ENCODE measurements at regions not wholly inside any gene's neighbourhood (a gene's known extent, or its start where the extent isn't known, plus 50 kb on each side); places are given as distances from the start of the nearest gene placed in this dataset.

- TF ChIP-seq YY1 (IDR thresholded peaks at IDR 0.05; ENCODE audit: insufficient read depth, insufficient read length), result no peak
- TF ChIP-seq ZNF274 (IDR thresholded peaks at IDR 0.05; ENCODE audit: low read depth, low read length), result no peak
- no peak for TF ChIP-seq SUZ12 (IDR thresholded peaks at IDR 0.05; ENCODE audit: extremely low read depth, insufficient read depth, insufficient read length)
These were observed 205.1 kb upstream of the EMCN start for GRCh38 chr4:100722866-100723459.

All from NT2/D1 (cell line).